Neural cell (in vitro differentiated cells): ENCODE measurements at regions not wholly inside any gene's neighbourhood (a gene's known extent, or its start where the extent isn't known, plus 50 kb on each side); places are given as distances from the start of the nearest gene placed in this dataset.

ENCODE experiments used
- MXI1 ChIP-seq: fragments of 450-650 bp; conservative IDR thresholded peaks from 2 replicates; pipeline ENCODE4 v1.6.1; 2014; ENCODE audit warnings: antibody characterized with exemption, mild to moderate bottlenecking; ENCODE audit not compliant: poor library complexity, severe bottlenecking
- TF ChIP-seq, protein P1 (sequence below): fragments of 450-650 bp; IDR thresholded peaks from 2 replicates; pipeline ENCODE4 v1.5.1; 2014; ENCODE audit warnings: antibody characterized with exemption, mild to moderate bottlenecking, moderate library complexity; ENCODE audit not compliant: poor library complexity, severe bottlenecking

DNA sequence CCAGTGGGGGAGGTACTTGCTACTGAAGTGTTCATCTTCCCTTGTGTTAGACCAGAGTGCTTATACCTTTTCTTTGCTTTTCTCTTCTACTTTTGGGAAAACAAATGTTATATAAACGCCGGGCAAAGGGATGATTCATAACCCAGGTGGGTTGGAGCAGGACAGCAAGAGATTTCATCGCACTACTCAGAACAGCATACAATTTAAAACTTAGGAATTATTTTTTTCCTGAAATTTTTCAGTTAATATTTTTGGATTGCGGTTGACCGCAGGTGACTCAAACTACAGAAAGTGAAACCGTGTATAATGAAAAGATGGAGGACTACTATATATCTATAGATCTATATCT lies 270.0 kb upstream of the RGMA start:
- TF ChIP-seq, protein P1, sequence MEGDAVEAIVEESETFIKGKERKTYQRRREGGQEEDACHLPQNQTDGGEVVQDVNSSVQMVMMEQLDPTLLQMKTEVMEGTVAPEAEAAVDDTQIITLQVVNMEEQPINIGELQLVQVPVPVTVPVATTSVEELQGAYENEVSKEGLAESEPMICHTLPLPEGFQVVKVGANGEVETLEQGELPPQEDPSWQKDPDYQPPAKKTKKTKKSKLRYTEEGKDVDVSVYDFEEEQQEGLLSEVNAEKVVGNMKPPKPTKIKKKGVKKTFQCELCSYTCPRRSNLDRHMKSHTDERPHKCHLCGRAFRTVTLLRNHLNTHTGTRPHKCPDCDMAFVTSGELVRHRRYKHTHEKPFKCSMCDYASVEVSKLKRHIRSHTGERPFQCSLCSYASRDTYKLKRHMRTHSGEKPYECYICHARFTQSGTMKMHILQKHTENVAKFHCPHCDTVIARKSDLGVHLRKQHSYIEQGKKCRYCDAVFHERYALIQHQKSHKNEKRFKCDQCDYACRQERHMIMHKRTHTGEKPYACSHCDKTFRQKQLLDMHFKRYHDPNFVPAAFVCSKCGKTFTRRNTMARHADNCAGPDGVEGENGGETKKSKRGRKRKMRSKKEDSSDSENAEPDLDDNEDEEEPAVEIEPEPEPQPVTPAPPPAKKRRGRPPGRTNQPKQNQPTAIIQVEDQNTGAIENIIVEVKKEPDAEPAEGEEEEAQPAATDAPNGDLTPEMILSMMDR, result no peak
- TF ChIP-seq MXI1, result no peak
